ENCODE measurements at regions not wholly inside any gene's neighbourhood (a gene's known extent, or its start where the extent isn't known, plus 50 kb on each side); places are given as distances from the start of the nearest gene placed in this dataset.

DNA sequence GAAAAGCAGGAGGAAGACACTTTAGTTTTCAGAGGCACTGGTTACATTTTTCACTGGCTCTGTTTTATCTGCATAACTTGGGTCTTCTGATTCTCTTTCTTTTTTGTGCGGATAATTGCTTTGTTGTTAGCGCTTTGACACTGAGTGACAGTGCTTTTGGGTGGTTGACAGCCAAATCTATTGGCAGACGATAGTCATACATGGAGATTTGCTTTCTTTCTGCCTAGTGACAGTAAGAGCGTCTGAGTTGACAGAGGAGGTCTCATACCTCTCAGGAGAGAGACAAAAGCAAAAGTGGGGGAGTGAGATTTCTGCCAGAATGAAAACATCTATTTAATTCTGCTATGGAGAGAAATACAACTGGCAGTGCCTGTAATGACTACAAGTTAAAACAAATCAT is 2278.0 kb upstream of the WWC1 start:
- H3K27me3 Mint-ChIP-seq = no peaks in the 10 kb centered on the region
- intact Hi-C loops (cut with micrococcal nuclease) = no loop called here
- H3K9me3 Mint-ChIP-seq = peaks cover 9% of the 10 kb centered on the region
- no peak for DNase-seq
- H3K27ac Mint-ChIP-seq = no peak overlapping the region
- no peaks in the 10 kb centered on the region for H3K36me3 Mint-ChIP-seq
- POLR2A ChIA-PET = no interaction called here
- H3K4me1 Mint-ChIP-seq (ENCODE audit: low read depth) = no peaks in the 10 kb centered on the region
- CTCF ChIA-PET = no interaction called here
- H3K4me3 Mint-ChIP-seq = no peak overlapping the region

DNA sequence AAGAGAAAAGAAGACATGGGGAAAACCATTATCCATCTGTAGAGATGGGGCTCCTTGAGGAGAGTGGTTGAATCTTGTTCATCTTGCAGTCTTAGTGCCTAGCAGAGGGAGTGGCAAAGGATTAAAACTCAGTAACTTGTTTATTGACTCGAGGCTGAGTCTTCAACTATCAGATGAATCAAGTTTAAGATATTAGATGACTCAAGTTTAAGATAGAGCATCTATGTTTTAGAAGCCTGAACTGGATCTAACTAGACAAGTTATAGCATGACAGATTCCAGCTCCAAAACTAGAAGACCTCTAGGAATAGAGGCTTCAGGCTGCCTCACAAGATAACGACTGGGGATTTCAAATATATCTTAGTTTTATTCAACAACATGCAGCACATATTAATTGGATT is 2277.2 kb upstream of the WWC1 start:
- no peaks in the 10 kb centered on the region for H3K4me1 Mint-ChIP-seq (ENCODE audit: low read depth)

DNA sequence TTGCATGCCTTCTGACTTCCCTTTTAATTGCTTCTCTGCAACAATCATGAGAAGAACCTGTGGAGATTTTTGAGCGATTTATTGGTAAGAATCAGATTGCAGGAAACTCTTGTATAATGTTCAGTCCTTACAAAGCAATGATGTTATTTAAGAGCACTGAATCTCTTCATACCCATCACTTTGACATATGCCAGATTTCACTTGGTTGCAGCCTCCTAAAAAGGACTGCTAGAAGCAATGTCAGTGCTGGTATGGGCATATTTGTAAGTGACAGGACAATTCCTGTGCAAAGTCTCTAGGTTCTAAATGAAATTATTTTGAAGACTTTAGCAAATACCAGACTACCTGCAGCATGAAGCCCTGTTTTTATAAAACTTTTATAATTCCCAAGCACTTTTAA is 2272.7 kb upstream of the WWC1 start:
- Mint-ChIP-seq H3K36me3 (no peaks in the 10 kb centered on the region), H3K9me3 (peaks cover 6% of the 10 kb centered on the region), H3K4me3 (no peak overlapping the region), H3K27ac (no peak overlapping the region), H3K4me1 (ENCODE audit: low read depth) (no peaks in the 10 kb centered on the region), H3K27me3 (no peaks in the 10 kb centered on the region)
- POLR2A ChIA-PET = no interaction called here
- intact Hi-C loops (cut with micrococcal nuclease) = no loop called here
- CTCF ChIA-PET = no interaction called here
- DNase-seq = no peak

More for the DNA sequence above, 2277.2 kb upstream of the WWC1 start:
- H3K27me3 Mint-ChIP-seq = no peaks in the 10 kb centered on the region
- no peaks in the 10 kb centered on the region for H3K36me3 Mint-ChIP-seq
- ChIA-PET CTCF (no interaction called here), POLR2A (no interaction called here)
- intact Hi-C loops (cut with micrococcal nuclease) = no loop called here
- no peak overlapping the region for H3K27ac Mint-ChIP-seq
- H3K9me3 Mint-ChIP-seq = peaks cover 7% of the 10 kb centered on the region
- no peak overlapping the region for H3K4me3 Mint-ChIP-seq
- DNase-seq = no peak

DNA sequence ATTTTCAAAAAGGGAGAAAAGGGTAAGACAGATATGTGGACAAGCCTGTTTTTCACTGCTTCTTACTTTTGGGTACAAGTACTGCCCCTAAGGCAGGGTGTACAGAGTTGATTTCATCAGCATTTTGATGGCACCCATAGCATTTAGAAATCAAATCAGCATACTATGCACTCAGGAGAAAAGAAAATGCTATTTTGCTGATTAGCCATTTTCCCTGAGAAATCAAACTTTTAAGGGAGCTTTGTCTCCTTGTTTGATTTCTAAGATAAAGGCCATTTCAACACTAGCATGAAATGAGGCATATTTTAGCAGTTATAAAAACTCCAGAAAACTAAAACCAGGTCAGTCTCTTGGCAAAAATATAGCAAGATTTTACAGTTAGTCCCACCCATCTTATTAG is 2269.4 kb upstream of the WWC1 start:
- Mint-ChIP-seq H3K27me3 (no peaks in the 10 kb centered on the region), H3K36me3 (no peaks in the 10 kb centered on the region), H3K4me3 (no peak overlapping the region), H3K4me1 (ENCODE audit: low read depth) (no peaks in the 10 kb centered on the region), H3K9me3 (peaks cover 18% of the 10 kb centered on the region), H3K27ac (no peak overlapping the region)
- ChIA-PET CTCF (no interaction called here), POLR2A (no interaction called here)
- no peak for DNase-seq
- intact Hi-C loops (cut with micrococcal nuclease) = no loop called here

DNA sequence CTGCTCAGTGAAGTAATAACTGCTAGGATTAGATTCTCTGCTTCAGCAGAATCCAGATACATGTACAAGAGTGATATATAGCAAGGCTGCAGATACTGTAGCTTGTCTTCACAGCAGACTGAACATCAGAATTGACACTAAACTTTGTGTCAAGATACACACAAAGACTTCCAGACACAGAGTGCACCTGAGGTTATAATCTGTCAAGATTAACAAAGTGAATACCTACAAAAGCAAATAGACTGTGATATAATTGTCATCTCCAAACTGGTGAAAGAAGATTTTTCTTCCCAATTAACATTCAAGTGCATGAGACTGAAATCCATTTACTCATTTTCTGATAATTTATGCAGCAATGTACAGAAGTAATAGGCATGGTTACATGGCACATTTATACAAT is 2266.5 kb upstream of the WWC1 start:
- H3K36me3 Mint-ChIP-seq = no peaks in the 10 kb centered on the region
- H3K4me3 Mint-ChIP-seq = no peak overlapping the region
- no peak overlapping the region for H3K27ac Mint-ChIP-seq
- ChIA-PET POLR2A (no interaction called here), CTCF (no interaction called here)
- no peaks in the 10 kb centered on the region for H3K27me3 Mint-ChIP-seq
- no peak for DNase-seq
- no peaks in the 10 kb centered on the region for H3K4me1 Mint-ChIP-seq (ENCODE audit: low read depth)
- H3K9me3 Mint-ChIP-seq = peaks cover 23% of the 10 kb centered on the region
- intact Hi-C loops (cut with micrococcal nuclease) = no loop called here

- Mint-ChIP-seq H3K9me3 (peaks cover 25% of the 10 kb centered on the region), H3K36me3 (no peaks in the 10 kb centered on the region), H3K27me3 (no peaks in the 10 kb centered on the region), H3K27ac (no peak overlapping the region), H3K4me1 (ENCODE audit: low read depth) (no peaks in the 10 kb centered on the region), H3K4me3 (no peak overlapping the region)
- ChIA-PET CTCF (no interaction called here), POLR2A (no interaction called here)
- intact Hi-C loops (cut with micrococcal nuclease) = no loop called here
- no peak for DNase-seq
These were observed 2263.9 kb upstream of the WWC1 start for GRCh38 chr5:166027582-166027981.

- no peak overlapping the region for H3K4me3 Mint-ChIP-seq
- H3K27ac Mint-ChIP-seq = no peak overlapping the region
- no peaks in the 10 kb centered on the region for H3K36me3 Mint-ChIP-seq
- no peak for DNase-seq
- ChIA-PET POLR2A (no interaction called here), CTCF (no interaction called here)
- no peaks in the 10 kb centered on the region for H3K4me1 Mint-ChIP-seq (ENCODE audit: low read depth)
- intact Hi-C loops (cut with micrococcal nuclease) = no loop called here
- no peaks in the 10 kb centered on the region for H3K27me3 Mint-ChIP-seq
- peaks cover 11% of the 10 kb centered on the region for H3K9me3 Mint-ChIP-seq
These were observed 2259.5 kb upstream of the WWC1 start for GRCh38 chr5:166031926-166032325.

DNA sequence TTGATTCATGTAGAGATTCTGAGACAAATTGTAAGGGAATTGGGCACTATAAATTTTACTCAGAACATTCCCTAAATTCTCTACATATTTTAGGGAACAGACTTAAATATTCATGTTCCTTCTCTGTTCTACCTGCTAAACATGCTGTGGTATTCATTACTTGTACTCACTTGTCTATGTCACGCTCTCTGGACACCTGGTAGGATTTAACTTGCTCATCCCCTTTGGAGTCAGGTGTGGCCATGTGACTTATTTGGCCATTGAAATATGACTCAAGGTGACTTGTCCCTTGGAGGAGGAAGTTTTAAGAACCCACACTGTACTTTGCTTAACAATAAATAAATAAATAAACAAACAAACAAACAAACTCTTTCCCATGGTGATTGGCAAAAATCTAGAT is 2258.8 kb upstream of the WWC1 start:
- intact Hi-C loops (cut with micrococcal nuclease) = no loop called here
- Mint-ChIP-seq H3K27ac (no peak overlapping the region), H3K4me3 (no peak overlapping the region), H3K27me3 (no peaks in the 10 kb centered on the region), H3K36me3 (no peaks in the 10 kb centered on the region), H3K9me3 (peaks cover 12% of the 10 kb centered on the region), H3K4me1 (ENCODE audit: low read depth) (no peaks in the 10 kb centered on the region)
- CTCF ChIA-PET = interaction anchor here (0.6 kb wide), 1 partner anchor 154 kb away, joined by 3 read pairs; no protein-coding TSS in a partner anchor
- no peak for DNase-seq
- POLR2A ChIA-PET = no interaction called here

DNA sequence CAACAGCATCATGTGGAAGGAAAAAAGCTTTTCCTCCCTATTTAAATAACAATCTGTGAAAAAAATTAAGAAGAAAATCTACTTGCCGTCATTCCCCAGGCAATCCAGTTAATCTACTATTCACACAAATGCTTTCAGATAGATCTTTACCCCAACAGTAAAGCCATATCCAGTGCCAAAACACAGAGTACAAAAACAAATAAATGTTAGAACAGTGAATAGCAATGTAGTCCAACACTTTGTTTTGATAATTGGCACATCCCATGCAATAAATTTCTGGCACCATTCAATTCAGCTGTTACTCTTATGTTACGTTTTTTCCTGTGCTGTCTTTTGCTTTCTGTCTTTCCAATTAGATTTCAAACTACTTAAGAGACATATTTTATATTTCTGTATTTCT is 2245.5 kb upstream of the WWC1 start:
- POLR2A ChIA-PET = no interaction called here
- no peaks in the 10 kb centered on the region for H3K36me3 Mint-ChIP-seq
- peaks cover 7% of the 10 kb centered on the region for H3K9me3 Mint-ChIP-seq
- H3K4me3 Mint-ChIP-seq = no peak overlapping the region
- intact Hi-C loops (cut with micrococcal nuclease) = no loop called here
- no peak overlapping the region for H3K27ac Mint-ChIP-seq
- no peaks in the 10 kb centered on the region for H3K27me3 Mint-ChIP-seq
- no peak for DNase-seq
- no peaks in the 10 kb centered on the region for H3K4me1 Mint-ChIP-seq (ENCODE audit: low read depth)
- CTCF ChIA-PET = no interaction called here

- intact Hi-C loops (cut with micrococcal nuclease) = no loop called here
These were observed 2244.5 kb upstream of the WWC1 start for GRCh38 chr5:166046956-166047355.

GRCh38 chr5:166050531-166050930 is 2240.9 kb upstream of the WWC1 start:
- Mint-ChIP-seq H3K27me3 (no peaks in the 10 kb centered on the region), H3K9me3 (peaks cover 11% of the 10 kb centered on the region), H3K27ac (no peak overlapping the region), H3K4me1 (ENCODE audit: low read depth) (no peaks in the 10 kb centered on the region), H3K36me3 (no peaks in the 10 kb centered on the region), H3K4me3 (no peak overlapping the region)
- no peak for DNase-seq
- intact Hi-C loops (cut with micrococcal nuclease) = no loop called here
- POLR2A ChIA-PET = no interaction called here
- CTCF ChIA-PET = no interaction called here

More at GRCh38 chr5:166046956-166047355, 2244.5 kb upstream of the WWC1 start:
- no peak for DNase-seq
- ChIA-PET CTCF (no interaction called here), POLR2A (no interaction called here)
- Mint-ChIP-seq H3K36me3 (no peaks in the 10 kb centered on the region), H3K9me3 (peaks cover 8% of the 10 kb centered on the region), H3K27me3 (no peaks in the 10 kb centered on the region), H3K4me3 (no peak overlapping the region), H3K4me1 (ENCODE audit: low read depth) (no peaks in the 10 kb centered on the region), H3K27ac (no peak overlapping the region)

GRCh38 chr5:166058660-166059059 is 2232.8 kb upstream of the WWC1 start:
- Mint-ChIP-seq H3K36me3 (no peaks in the 10 kb centered on the region), H3K27me3 (no peaks in the 10 kb centered on the region), H3K9me3 (peaks cover 10% of the 10 kb centered on the region), H3K4me3 (no peak overlapping the region), H3K4me1 (ENCODE audit: low read depth) (no peaks in the 10 kb centered on the region), H3K27ac (no peak overlapping the region)
- intact Hi-C loops (cut with micrococcal nuclease) = no loop called here
- ChIA-PET CTCF (no interaction called here), POLR2A (no interaction called here)
- DNase-seq = no peak

DNA sequence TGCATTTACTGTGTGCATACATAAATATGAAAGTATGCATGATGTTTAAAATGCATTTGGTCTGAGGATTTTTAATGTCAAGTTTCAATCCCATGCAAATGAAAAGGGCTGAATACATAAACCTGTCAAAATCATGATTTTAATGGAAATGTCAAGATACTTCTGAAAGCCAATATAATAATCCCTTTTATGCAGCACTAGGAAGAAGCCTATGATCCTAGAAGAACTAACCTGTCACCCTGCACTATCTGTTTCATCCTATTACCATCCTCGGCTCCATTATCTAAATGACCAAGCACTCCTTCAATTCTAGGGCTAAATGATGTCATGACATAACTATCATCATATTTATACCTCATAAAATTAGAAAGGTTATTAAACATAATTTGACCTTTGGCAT is 2229.4 kb upstream of the WWC1 start:
- no peak overlapping the region for H3K27ac Mint-ChIP-seq

DNA sequence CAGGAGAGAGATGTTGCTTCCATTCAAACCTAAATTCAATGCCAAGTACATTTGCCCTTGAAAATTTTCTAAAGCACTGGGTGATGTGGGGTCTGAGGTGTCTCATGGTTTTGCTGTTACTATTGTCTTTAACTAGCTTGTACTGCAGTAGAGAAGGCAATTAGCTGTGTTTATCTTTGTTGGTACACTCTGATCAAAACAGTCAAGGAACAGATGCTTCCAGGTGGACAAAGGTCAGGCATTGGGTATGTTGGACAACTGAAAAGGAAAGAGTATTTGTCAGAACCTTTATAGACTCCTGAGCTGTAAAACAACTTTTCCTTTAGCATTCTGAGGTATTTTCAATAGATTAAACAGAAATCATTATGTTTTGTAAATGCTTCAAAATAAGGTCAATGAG is 2228.7 kb upstream of the WWC1 start:
- CTCF ChIA-PET = no interaction called here
- no peak overlapping the region for H3K4me3 Mint-ChIP-seq
- POLR2A ChIA-PET = no interaction called here
- intact Hi-C loops (cut with micrococcal nuclease) = no loop called here
- DNase-seq = no peak
- no peaks in the 10 kb centered on the region for H3K4me1 Mint-ChIP-seq (ENCODE audit: low read depth)
- no peak overlapping the region for H3K27ac Mint-ChIP-seq
- H3K36me3 Mint-ChIP-seq = no peaks in the 10 kb centered on the region
- H3K9me3 Mint-ChIP-seq = peaks cover 4% of the 10 kb centered on the region
- no peaks in the 10 kb centered on the region for H3K27me3 Mint-ChIP-seq

More for the DNA sequence above, 2229.4 kb upstream of the WWC1 start:
- POLR2A ChIA-PET = no interaction called here
- CTCF ChIA-PET = no interaction called here
- no peak for DNase-seq
- Mint-ChIP-seq H3K4me3 (no peak overlapping the region), H3K4me1 (ENCODE audit: low read depth) (no peaks in the 10 kb centered on the region), H3K36me3 (no peaks in the 10 kb centered on the region), H3K27me3 (no peaks in the 10 kb centered on the region), H3K9me3 (peaks cover 4% of the 10 kb centered on the region)
- intact Hi-C loops (cut with micrococcal nuclease) = no loop called here
